PC-9 (cell line): ENCODE measurements at regions not wholly inside any gene's neighbourhood (a gene's known extent, or its start where the extent isn't known, plus 50 kb on each side); places are given as distances from the start of the nearest gene placed in this dataset.

Source experiments
- BruUV-seq: library from RNA; stranded (reverse); fragments of 400-500 nt; replicated peaks from 2 replicates; lab custom pipeline; 2021; lab: Mats Ljungman, UMichigan
- CTCF ChIA-PET: fragments of 300-600 bp; sonication (Branson Sonifier 250); formaldehyde crosslinking; loops from one replicate; lab custom pipeline; 2022; ENCODE audit warnings: antibody characterized with exemption; lab: Charles Lee
- POLR2A ChIA-PET: fragments of 300-600 bp; sonication (Branson Sonifier 250); formaldehyde crosslinking; loops from one replicate; lab custom pipeline; 2022; ENCODE audit warnings: antibody characterized with exemption; ENCODE audit not compliant: unreplicated experiment; lab: Charles Lee
- DNase-seq, 2 experiments: peaks; one replicate each; pipeline versions ENCODE4 v3.0.0 to v3.0.0-alpha.2; 2015 to 2022; ENCODE audit warnings: mixed read lengths in 1 of 2
- H2AFZ ChIP-seq: fragments of 200-600 bp; sonication (generic); 2 replicates; pipeline ENCODE4 v1.8.1; 2017; ENCODE audit warnings: antibody characterized with exemption
- H3F3A ChIP-seq: fragments of 200-600 bp; sonication (generic); 2 replicates; pipeline ENCODE4 v1.8.1; 2017; ENCODE audit warnings: antibody characterized with exemption, mild to moderate bottlenecking, low read depth; ENCODE audit not compliant: insufficient read depth
- H3K27ac ChIP-seq: fragments of 200-600 bp; sonication (generic); 2 replicates; pipeline ENCODE4 v1.6.1; 2016; ENCODE audit warnings: mixed run types
- H3K27me3 ChIP-seq: fragments of 200-600 bp; sonication (generic); 2 replicates; pipeline ENCODE4 v1.6.1; 2016; ENCODE audit warnings: low read depth, mixed run types; ENCODE audit not compliant: insufficient read depth
- H3K36me3 ChIP-seq: fragments of 200-600 bp; sonication (generic); 2 replicates; pipeline ENCODE4 v1.6.1; 2016; ENCODE audit warnings: low read depth, mixed run types
- H3K4me1 ChIP-seq: fragments of 200-600 bp; sonication (generic); replicated peaks from 2 replicates; pipeline ENCODE4 v1.6.1; 2016; ENCODE audit warnings: mixed run types; ENCODE audit not compliant: insufficient read depth
- H3K4me2 ChIP-seq: fragments of 200-600 bp; sonication (generic); 2 replicates; pipeline ENCODE4 v1.6.1; 2017; ENCODE audit warnings: mixed run types
- H3K4me3 ChIP-seq: fragments of 200-600 bp; sonication (generic); 2 replicates; pipeline ENCODE4 v1.6.1; 2016; ENCODE audit warnings: mixed run types
- H3K79me2 ChIP-seq: fragments of 200-600 bp; sonication (generic); 2 replicates; pipeline ENCODE4 v1.6.1; 2017; ENCODE audit warnings: low read depth, mixed run types
- H3K9me2 ChIP-seq: fragments of 200-600 bp; sonication (generic); 2 replicates; pipeline ENCODE4 v1.8.1; 2017; ENCODE audit warnings: mild to moderate bottlenecking; ENCODE audit not compliant: insufficient read depth
- H3K9me3 ChIP-seq: fragments of 200-600 bp; sonication (generic); 2 replicates; pipeline ENCODE4 v1.8.1; 2016; ENCODE audit warnings: low read depth; ENCODE audit not compliant: insufficient read depth
- H4K20me1 ChIP-seq: fragments of 200-600 bp; sonication (generic); 2 replicates; pipeline ENCODE4 v1.8.1; 2017; ENCODE audit not compliant: insufficient read depth
- CTCF ChIP-seq: fragments of 200-600 bp; sonication (generic); conservative IDR thresholded peaks from 2 replicates; pipeline ENCODE4 v1.6.1; 2017; ENCODE audit warnings: mixed run types, antibody characterized with exemption, mild to moderate bottlenecking, moderate library complexity
- EZH2 ChIP-seq: fragments of 200-600 bp; sonication (generic); IDR thresholded peaks from 2 replicates; pipeline ENCODE4 v1.8.0; 2017; ENCODE audit warnings: antibody characterized with exemption, low read depth
- intact Hi-C: fragments of 100-400 bp; cut with micrococcal nuclease; formaldehyde crosslinking; loops from one replicate; pipeline ENCODE4 v1.10.0; 2022; ENCODE audit not compliant: unreplicated experiment

GRCh38 chr5:72009280-72009679 is 98.0 kb upstream of the MAP1B start:
- Histone ChIP-seq H3K4me2 (no peak overlapping the region), H3K27ac (no peak overlapping the region), H3K9me3 (no peaks in the 10 kb centered on the region), H3K79me2 (no peaks in the 10 kb centered on the region), H3F3A (no peaks in the 10 kb centered on the region), H3K4me3 (no peak overlapping the region), H3K9me2 (no peaks in the 10 kb centered on the region), H3K36me3 (no peaks in the 10 kb centered on the region), H2AFZ (no peak overlapping the region), H3K27me3 (no peaks in the 10 kb centered on the region), H4K20me1 (no peaks in the 10 kb centered on the region), H3K4me1 (peaks cover 7% of the 10 kb centered on the region; the same call in 1 of the 2 replicates)
- POLR2A ChIA-PET: interaction anchor here (0.6 kb wide), 2 partner anchors 11 to 28 kb away, joined by 3 to 8 read pairs; no protein-coding TSS in a partner anchor
- intact Hi-C loops: loop anchor here (10.0 kb wide), 1 partner anchor 224 kb away; no protein-coding TSS in a partner anchor
- no peak for DNase-seq
- no TSS peak for BruUV-seq
- TF ChIP-seq CTCF: no peak
- TF ChIP-seq EZH2: no peak
- CTCF ChIA-PET: no interaction called here

GRCh38 chr5:72010430-72010829 is 96.8 kb upstream of the MAP1B start:
- CTCF ChIA-PET: no interaction called here
- no peaks in the 10 kb centered on the region for H3K36me3 ChIP-seq
- H2AFZ ChIP-seq: no peak overlapping the region
- DNase-seq: no peak
- no peaks in the 10 kb centered on the region for H3K79me2 ChIP-seq
- H3F3A ChIP-seq: no peaks in the 10 kb centered on the region
- POLR2A ChIA-PET: no interaction called here
- H3K4me3 ChIP-seq: no peak overlapping the region
- H3K9me3 ChIP-seq: no peaks in the 10 kb centered on the region
- no peak overlapping the region for H3K27ac ChIP-seq
- H3K4me2 ChIP-seq: no peak overlapping the region
- no peaks in the 10 kb centered on the region for H3K27me3 ChIP-seq
- intact Hi-C loops: no loop called here
- peaks cover 6% of the 10 kb centered on the region; the same call in 1 of the 2 replicates for H3K4me1 ChIP-seq
- no peaks in the 10 kb centered on the region for H4K20me1 ChIP-seq
- TF ChIP-seq CTCF (no peak), EZH2 (no peak)
- no TSS peak for BruUV-seq
- no peaks in the 10 kb centered on the region for H3K9me2 ChIP-seq

- H3K9me2 ChIP-seq: no peaks in the 10 kb centered on the region
- H3K4me2 ChIP-seq: no peak overlapping the region
- TF ChIP-seq CTCF (no peak), EZH2 (no peak)
- no peaks in the 10 kb centered on the region for H3K9me3 ChIP-seq
- H2AFZ ChIP-seq: no peak overlapping the region
- H3K27ac ChIP-seq: no peak overlapping the region
- intact Hi-C loops: no loop called here
- no peaks in the 10 kb centered on the region for H3F3A ChIP-seq
- DNase-seq: no peak
- no peaks in the 10 kb centered on the region for H4K20me1 ChIP-seq
- no peaks in the 10 kb centered on the region for H3K36me3 ChIP-seq
- no peaks in the 10 kb centered on the region for H3K4me1 ChIP-seq
- no peaks in the 10 kb centered on the region for H3K79me2 ChIP-seq
- H3K4me3 ChIP-seq: no peak overlapping the region
- no peaks in the 10 kb centered on the region for H3K27me3 ChIP-seq
- POLR2A ChIA-PET: interaction anchor here (0.6 kb wide), 1 partner anchor 38 kb away, joined by 7 read pairs; no protein-coding TSS in a partner anchor
- CTCF ChIA-PET: no interaction called here
- BruUV-seq: no TSS peak
These were observed 94.4 kb upstream of the MAP1B start for GRCh38 chr5:72012906-72013305.
